Glomerular visceral epithelial cell (primary cell): ENCODE measurements at regions not wholly inside any gene's neighbourhood (a gene's known extent, or its start where the extent isn't known, plus 50 kb on each side); places are given as distances from the start of the nearest gene placed in this dataset.

Experiments used
- DNase-seq: peaks from one replicate; pipeline ENCODE4 v3.0.0-alpha.2; 2016; ENCODE audit errors: extremely low spot score

GRCh38 chr1:188424176-188424575 lies 1595.4 kb downstream of the PLA2G4A start:
- DNase-seq: no peak

- DNase-seq: no peak
Observed at GRCh38 chr1:188425687-188426086, 1596.9 kb downstream of the PLA2G4A start.

GRCh38 chr1:188426561-188426960 lies 1597.8 kb downstream of the PLA2G4A start:
- no peak for DNase-seq

- DNase-seq: no peak
Observed at GRCh38 chr1:188427642-188428041, 1598.9 kb downstream of the PLA2G4A start.

- no peak for DNase-seq
Observed at GRCh38 chr1:188429386-188429785, 1600.6 kb downstream of the PLA2G4A start.

- no peak for DNase-seq
Observed at GRCh38 chr1:188432427-188432826, 1603.7 kb downstream of the PLA2G4A start.

GRCh38 chr1:188433425-188433824 lies 1604.7 kb downstream of the PLA2G4A start:
- DNase-seq: peak; percentile 2

GRCh38 chr1:188444526-188444925 lies 1615.8 kb downstream of the PLA2G4A start:
- no peak for DNase-seq

- no peak for DNase-seq
Observed at GRCh38 chr1:188462837-188463236, 1634.1 kb downstream of the PLA2G4A start.

- no peak for DNase-seq
Observed at GRCh38 chr1:188463919-188464318, 1635.2 kb downstream of the PLA2G4A start.

GRCh38 chr1:188466539-188466938 lies 1637.8 kb downstream of the PLA2G4A start:
- DNase-seq: no peak

GRCh38 chr1:188476606-188477005 lies 1647.9 kb downstream of the PLA2G4A start:
- DNase-seq: no peak

GRCh38 chr1:188489336-188490112 lies 1660.8 kb downstream of the PLA2G4A start:
- DNase-seq: no peak

GRCh38 chr1:188496506-188496905 lies 1667.8 kb downstream of the PLA2G4A start:
- DNase-seq: no peak

GRCh38 chr1:188497020-188497419 lies 1668.3 kb downstream of the PLA2G4A start:
- DNase-seq: no peak

GRCh38 chr1:188499690-188500089 lies 1670.9 kb downstream of the PLA2G4A start:
- DNase-seq: no peak

GRCh38 chr1:188514917-188515316 lies 1686.2 kb downstream of the PLA2G4A start:
- no peak for DNase-seq

GRCh38 chr1:188517139-188517538 lies 1688.4 kb downstream of the PLA2G4A start:
- no peak for DNase-seq

- DNase-seq: no peak
Observed at GRCh38 chr1:188551176-188551575, 1722.4 kb downstream of the PLA2G4A start.

GRCh38 chr1:188557053-188557452 lies 1728.3 kb downstream of the PLA2G4A start:
- DNase-seq: no peak

GRCh38 chr1:188582911-188583532 lies 1754.3 kb downstream of the PLA2G4A start:
- no peak for DNase-seq

GRCh38 chr1:188584119-188584518 lies 1755.4 kb downstream of the PLA2G4A start:
- DNase-seq: no peak

GRCh38 chr1:188590641-188591040 lies 1761.9 kb downstream of the PLA2G4A start:
- no peak for DNase-seq
